ENCODE measurements at regions not wholly inside any gene's neighbourhood (a gene's known extent, or its start where the extent isn't known, plus 50 kb on each side); places are given as distances from the start of the nearest gene placed in this dataset.
"Not testable (repeated sequence)": the region's sequence is repeated elsewhere in the genome, so short reads cannot be mapped to it uniquely, and the experiment has no call there.

GRCh38 chr12:126979564-126979963 lies 1287.4 kb upstream of the TMEM132C start:
- not testable (repeated sequence) for ATAC-seq (replicated peaks; ENCODE audit: extremely low read depth, poor library complexity, severe bottlenecking); H3K9me3 Mint-ChIP-seq; H3K27me3 Mint-ChIP-seq; H3K27ac Mint-ChIP-seq (ENCODE audit: low read depth); H3K4me1 Mint-ChIP-seq; H3K4me3 Mint-ChIP-seq; H3K36me3 Mint-ChIP-seq (ENCODE audit: insufficient read depth); DNase-seq (ENCODE audit: low spot score in 2 of 2)

GRCh38 chr12:126982707-126983106 lies 1284.3 kb upstream of the TMEM132C start:
- Mint-ChIP-seq H3K4me1 (no peaks in the 10 kb centered on the region), H3K27ac (ENCODE audit: low read depth) (no peak overlapping the region), H3K36me3 (ENCODE audit: insufficient read depth) (peaks cover 2% of the 10 kb centered on the region), H3K27me3 (no peaks in the 10 kb centered on the region), H3K9me3 (no peaks in the 10 kb centered on the region), H3K4me3 (no peak overlapping the region)
- no peak for DNase-seq (ENCODE audit: low spot score in 2 of 2)
- no peak for ATAC-seq (replicated peaks; ENCODE audit: extremely low read depth, poor library complexity, severe bottlenecking)

GRCh38 chr12:126983735-126984134 lies 1283.2 kb upstream of the TMEM132C start:
- not testable (repeated sequence) for H3K27ac Mint-ChIP-seq (ENCODE audit: low read depth); ATAC-seq (replicated peaks; ENCODE audit: extremely low read depth, poor library complexity, severe bottlenecking)

DNA sequence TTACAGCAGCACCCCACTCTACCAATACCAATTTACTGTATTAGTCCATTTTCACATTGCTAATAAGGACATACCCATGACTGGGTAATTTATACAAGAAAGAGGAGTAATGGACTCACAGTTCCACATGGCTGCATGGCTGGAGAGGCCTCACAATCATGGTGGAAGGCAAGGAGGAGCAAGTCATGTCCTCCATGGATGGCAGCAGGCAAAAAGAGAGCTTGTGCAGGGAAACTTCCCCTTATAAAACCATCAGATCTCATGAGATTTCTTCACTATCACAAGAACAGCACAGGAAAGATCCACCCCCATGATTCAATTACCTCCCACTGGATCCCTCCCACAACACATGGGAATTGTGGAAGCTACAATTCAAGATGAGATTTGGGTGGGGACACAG lies 1281.3 kb upstream of the TMEM132C start:
- H3K4me1 Mint-ChIP-seq: not testable (repeated sequence)

More at GRCh38 chr12:126983735-126984134, 1283.2 kb upstream of the TMEM132C start:
- not testable (repeated sequence) for H3K27me3 Mint-ChIP-seq; H3K36me3 Mint-ChIP-seq (ENCODE audit: insufficient read depth); DNase-seq (ENCODE audit: low spot score in 2 of 2); H3K4me3 Mint-ChIP-seq; H3K4me1 Mint-ChIP-seq; H3K9me3 Mint-ChIP-seq

DNA sequence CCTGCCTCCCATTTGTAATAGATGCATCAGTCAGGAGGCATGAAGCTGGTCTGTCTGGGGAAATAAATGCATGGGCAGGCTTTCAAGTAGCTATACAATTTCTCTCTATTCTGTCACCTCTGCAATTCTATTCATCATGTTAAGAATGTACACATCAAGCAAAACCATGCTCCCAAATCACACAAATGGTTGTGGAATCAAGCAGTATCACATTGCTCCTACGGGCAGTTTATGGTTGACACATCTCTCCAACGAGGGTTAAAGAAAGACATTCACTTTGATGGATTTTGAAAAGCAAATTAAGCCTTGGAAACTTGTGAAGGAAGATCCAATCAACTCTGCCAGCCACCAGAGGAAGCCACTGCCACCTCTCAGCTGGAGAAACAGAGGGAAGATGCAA lies 1277.4 kb upstream of the TMEM132C start:
- no peak overlapping the region for H3K4me3 Mint-ChIP-seq
- no peaks in the 10 kb centered on the region for H3K4me1 Mint-ChIP-seq
- H3K9me3 Mint-ChIP-seq: no peaks in the 10 kb centered on the region
- H3K27me3 Mint-ChIP-seq: no peaks in the 10 kb centered on the region
- no peak for ATAC-seq (replicated peaks; ENCODE audit: extremely low read depth, poor library complexity, severe bottlenecking)
- no peak for DNase-seq (ENCODE audit: low spot score in 2 of 2)
- H3K36me3 Mint-ChIP-seq (ENCODE audit: insufficient read depth): peaks cover 2% of the 10 kb centered on the region
- H3K27ac Mint-ChIP-seq (ENCODE audit: low read depth): no peak overlapping the region

More for the DNA sequence above, 1281.3 kb upstream of the TMEM132C start:
- H3K27me3 Mint-ChIP-seq; DNase-seq (ENCODE audit: low spot score in 2 of 2); H3K36me3 Mint-ChIP-seq (ENCODE audit: insufficient read depth); H3K9me3 Mint-ChIP-seq; ATAC-seq (replicated peaks; ENCODE audit: extremely low read depth, poor library complexity, severe bottlenecking); H3K4me3 Mint-ChIP-seq; H3K27ac Mint-ChIP-seq (ENCODE audit: low read depth): not testable (repeated sequence)

GRCh38 chr12:126993898-126994297 lies 1273.1 kb upstream of the TMEM132C start:
- ATAC-seq (replicated peaks; ENCODE audit: extremely low read depth, poor library complexity, severe bottlenecking) (no peak), DNase-seq (ENCODE audit: low spot score in 2 of 2) (no peak)
- H3K4me3 Mint-ChIP-seq: no peak overlapping the region
- H3K27ac Mint-ChIP-seq (ENCODE audit: low read depth): no peak overlapping the region
- no peaks in the 10 kb centered on the region for H3K27me3 Mint-ChIP-seq
- no peaks in the 10 kb centered on the region for H3K9me3 Mint-ChIP-seq
- no peaks in the 10 kb centered on the region for H3K4me1 Mint-ChIP-seq
- no peaks in the 10 kb centered on the region for H3K36me3 Mint-ChIP-seq (ENCODE audit: insufficient read depth)

DNA sequence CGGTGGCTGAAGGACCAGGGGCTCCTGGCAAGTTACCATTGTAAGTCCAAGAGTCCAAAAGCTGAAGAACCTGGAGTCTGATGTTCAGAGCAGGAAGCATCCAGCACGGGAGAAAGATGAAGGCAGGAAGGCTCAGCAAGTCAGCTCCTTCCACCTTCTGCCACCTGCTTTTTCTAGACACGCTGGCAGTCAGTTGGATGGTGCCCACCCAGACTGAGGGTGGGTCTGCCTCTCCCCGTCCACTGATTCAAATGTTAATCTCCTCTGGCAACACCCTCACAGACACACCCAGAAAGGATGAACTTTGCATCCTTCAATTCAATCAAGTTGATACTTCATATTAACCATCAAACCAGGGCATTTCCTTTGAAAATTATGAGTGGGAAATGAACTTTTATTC lies 1272.4 kb upstream of the TMEM132C start:
- ATAC-seq (replicated peaks; ENCODE audit: extremely low read depth, poor library complexity, severe bottlenecking): no peak
- H3K27ac Mint-ChIP-seq (ENCODE audit: low read depth): no peak overlapping the region

DNA sequence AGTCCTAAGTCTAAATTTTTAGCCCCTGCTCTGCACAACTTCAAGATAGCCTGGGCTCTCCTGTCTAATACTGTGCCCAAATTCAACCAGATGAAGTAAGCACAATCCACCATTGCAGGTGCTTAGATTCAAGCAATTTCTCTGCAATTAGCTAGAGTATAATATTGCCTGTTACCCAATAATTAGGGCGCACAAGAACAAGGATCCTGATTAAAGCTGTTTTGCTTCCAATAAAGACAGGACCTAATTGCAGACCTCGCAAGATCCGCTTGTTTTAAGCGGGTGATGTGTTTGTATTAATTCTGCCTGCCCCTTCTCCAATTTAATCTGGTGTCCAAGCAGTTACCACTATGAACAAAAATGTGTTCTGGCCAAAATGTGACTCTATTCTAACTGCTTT lies 1268.9 kb upstream of the TMEM132C start:
- H3K9me3 Mint-ChIP-seq: no peaks in the 10 kb centered on the region
- H3K4me1 Mint-ChIP-seq: no peaks in the 10 kb centered on the region
- no peak for DNase-seq (ENCODE audit: low spot score in 2 of 2)
- H3K36me3 Mint-ChIP-seq (ENCODE audit: insufficient read depth): no peaks in the 10 kb centered on the region
- H3K27me3 Mint-ChIP-seq: no peaks in the 10 kb centered on the region
- no peak overlapping the region for H3K27ac Mint-ChIP-seq (ENCODE audit: low read depth)
- H3K4me3 Mint-ChIP-seq: no peak overlapping the region
- ATAC-seq (replicated peaks; ENCODE audit: extremely low read depth, poor library complexity, severe bottlenecking): no peak

More for the DNA sequence above, 1272.4 kb upstream of the TMEM132C start:
- no peak for DNase-seq (ENCODE audit: low spot score in 2 of 2)
- no peaks in the 10 kb centered on the region for H3K9me3 Mint-ChIP-seq
- no peaks in the 10 kb centered on the region for H3K36me3 Mint-ChIP-seq (ENCODE audit: insufficient read depth)
- H3K4me3 Mint-ChIP-seq: no peak overlapping the region
- H3K27me3 Mint-ChIP-seq: no peaks in the 10 kb centered on the region
- H3K4me1 Mint-ChIP-seq: no peaks in the 10 kb centered on the region

DNA sequence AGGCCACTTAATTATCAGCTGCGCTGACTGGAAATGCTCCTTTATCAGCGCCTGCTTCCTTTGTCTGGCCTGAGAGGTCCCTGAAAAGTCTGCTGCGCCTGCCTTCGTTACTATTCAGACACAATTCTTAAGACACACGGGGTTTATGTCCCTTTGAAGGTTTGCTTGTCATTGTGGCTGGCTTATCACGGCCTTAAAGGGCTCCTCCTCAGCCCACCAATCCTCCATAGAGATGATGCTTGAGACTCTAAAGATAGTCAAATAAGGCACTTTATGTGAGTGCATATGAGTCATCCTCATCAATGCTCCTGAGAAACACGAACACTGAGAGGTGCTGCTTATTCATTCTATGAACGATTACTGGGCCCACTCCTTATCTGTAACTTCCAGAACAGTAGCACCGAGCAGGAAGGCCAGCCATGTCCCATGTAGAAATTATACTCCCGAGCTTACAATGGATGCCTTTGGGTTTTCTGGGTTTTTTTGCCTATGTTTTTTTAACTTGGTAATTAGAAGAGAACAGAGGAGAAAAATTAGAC lies 1268.2 kb upstream of the TMEM132C start:
- H3K4me1 Mint-ChIP-seq: no peaks in the 10 kb centered on the region

GRCh38 chr12:126999352-126999751 lies 1267.6 kb upstream of the TMEM132C start:
- H3K4me3 Mint-ChIP-seq: no peak overlapping the region
- no peaks in the 10 kb centered on the region for H3K9me3 Mint-ChIP-seq
- DNase-seq (ENCODE audit: low spot score in 2 of 2): no peak
- H3K4me1 Mint-ChIP-seq: no peaks in the 10 kb centered on the region
- no peak overlapping the region for H3K27ac Mint-ChIP-seq (ENCODE audit: low read depth)
- no peaks in the 10 kb centered on the region for H3K27me3 Mint-ChIP-seq
- no peaks in the 10 kb centered on the region for H3K36me3 Mint-ChIP-seq (ENCODE audit: insufficient read depth)
- no peak for ATAC-seq (replicated peaks; ENCODE audit: extremely low read depth, poor library complexity, severe bottlenecking)

More for the DNA sequence above, 1268.2 kb upstream of the TMEM132C start:
- no peaks in the 10 kb centered on the region for H3K9me3 Mint-ChIP-seq
- no peak for ATAC-seq (replicated peaks; ENCODE audit: extremely low read depth, poor library complexity, severe bottlenecking)
- H3K36me3 Mint-ChIP-seq (ENCODE audit: insufficient read depth): no peaks in the 10 kb centered on the region
- H3K27me3 Mint-ChIP-seq: no peaks in the 10 kb centered on the region
- H3K4me3 Mint-ChIP-seq: no peak overlapping the region
- no peak overlapping the region for H3K27ac Mint-ChIP-seq (ENCODE audit: low read depth)
- DNase-seq (ENCODE audit: low spot score in 2 of 2): no peak

GRCh38 chr12:127005406-127005805 lies 1261.6 kb upstream of the TMEM132C start:
- Mint-ChIP-seq H3K27ac (ENCODE audit: low read depth) (no peak overlapping the region), H3K27me3 (peaks cover 2% of the 10 kb centered on the region), H3K4me3 (no peak overlapping the region), H3K4me1 (no peaks in the 10 kb centered on the region), H3K9me3 (no peaks in the 10 kb centered on the region), H3K36me3 (ENCODE audit: insufficient read depth) (no peaks in the 10 kb centered on the region)
- ATAC-seq (replicated peaks; ENCODE audit: extremely low read depth, poor library complexity, severe bottlenecking) (no peak), DNase-seq (ENCODE audit: low spot score in 2 of 2) (no peak)

DNA sequence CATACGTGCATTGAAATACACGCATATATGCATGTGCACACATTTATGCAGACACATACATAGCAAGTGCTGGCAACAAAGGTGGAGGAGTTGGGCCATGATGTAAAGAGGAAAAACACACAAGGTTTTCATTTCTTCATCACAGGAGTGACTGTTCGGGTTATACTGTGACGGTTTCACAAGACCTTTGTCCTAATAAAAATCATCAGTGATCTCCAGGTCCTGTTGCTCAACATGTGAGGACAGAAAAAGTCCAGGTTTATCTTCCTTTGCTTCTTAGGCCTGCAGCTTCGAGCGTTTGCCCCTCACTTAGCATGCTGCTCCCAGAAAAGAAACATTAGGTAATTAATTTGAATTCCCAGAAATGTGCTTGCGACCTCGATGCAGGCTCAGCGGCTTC lies 1260.0 kb upstream of the TMEM132C start:
- no peak overlapping the region for H3K27ac Mint-ChIP-seq (ENCODE audit: low read depth)
- no peaks in the 10 kb centered on the region for H3K4me1 Mint-ChIP-seq
- DNase-seq (ENCODE audit: low spot score in 2 of 2): no peak
- H3K36me3 Mint-ChIP-seq (ENCODE audit: insufficient read depth): no peaks in the 10 kb centered on the region
- ATAC-seq (replicated peaks; ENCODE audit: extremely low read depth, poor library complexity, severe bottlenecking): no peak
- H3K4me3 Mint-ChIP-seq: no peak overlapping the region
- peaks cover 13% of the 10 kb centered on the region for H3K27me3 Mint-ChIP-seq
- no peaks in the 10 kb centered on the region for H3K9me3 Mint-ChIP-seq

DNA sequence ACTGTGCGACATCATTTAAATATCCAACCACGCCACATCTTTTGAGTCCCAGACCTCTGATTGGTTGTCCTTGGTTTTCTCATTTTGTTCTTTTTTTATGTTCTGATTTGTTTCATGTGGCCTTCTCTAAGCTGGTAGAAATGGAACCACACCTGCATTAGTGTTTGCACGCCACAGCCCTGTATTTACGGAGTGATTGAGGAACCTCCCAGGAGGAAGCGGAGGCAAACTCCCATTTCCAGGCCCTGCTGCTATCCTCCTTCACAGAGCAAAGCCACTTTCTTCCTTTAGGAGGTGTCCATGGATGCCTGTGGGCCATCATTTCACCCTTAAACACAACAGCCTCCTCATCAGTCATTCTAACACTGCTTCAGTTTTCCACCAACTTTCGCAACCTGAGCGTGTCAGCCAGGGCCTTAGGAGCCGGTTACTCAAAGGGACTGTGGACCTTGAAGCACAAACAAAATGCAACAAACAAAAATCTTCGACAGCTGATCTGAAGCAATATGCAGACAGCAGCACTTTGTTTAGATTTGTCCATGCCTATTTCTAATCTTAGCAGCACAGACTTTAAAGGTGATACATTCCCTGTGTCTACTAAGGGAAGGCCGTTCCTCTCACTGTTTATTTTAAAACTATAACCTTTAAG lies 1258.1 kb upstream of the TMEM132C start:
- Mint-ChIP-seq H3K36me3 (ENCODE audit: insufficient read depth) (no peaks in the 10 kb centered on the region), H3K27me3 (peaks cover 20% of the 10 kb centered on the region), H3K27ac (ENCODE audit: low read depth) (no peak overlapping the region), H3K4me3 (no peak overlapping the region), H3K4me1 (no peaks in the 10 kb centered on the region), H3K9me3 (no peaks in the 10 kb centered on the region)
- DNase-seq (ENCODE audit: low spot score in 2 of 2) (no peak), ATAC-seq (replicated peaks; ENCODE audit: extremely low read depth, poor library complexity, severe bottlenecking) (no peak)
